ENCODE measurements at regions not wholly inside any gene's neighbourhood (a gene's known extent, or its start where the extent isn't known, plus 50 kb on each side); places are given as distances from the start of the nearest gene placed in this dataset.

DNA sequence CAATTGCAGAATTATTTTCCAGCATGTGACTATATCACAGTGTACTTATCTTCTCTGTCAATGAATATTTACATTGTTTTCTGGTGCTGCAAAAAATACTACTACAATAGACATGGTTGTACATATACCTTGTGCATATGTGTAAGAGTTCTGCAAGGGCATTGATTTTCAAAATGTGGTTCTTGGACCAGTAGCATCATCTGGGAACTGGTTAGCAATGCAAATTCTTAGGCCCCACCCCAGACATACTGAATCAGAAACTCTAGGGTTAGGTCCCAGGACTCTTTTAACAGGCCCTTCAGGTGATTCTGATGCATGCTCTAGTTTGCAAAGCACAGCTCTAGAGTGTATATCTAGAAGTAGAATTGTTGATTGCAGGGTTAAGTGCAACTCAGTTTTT is 292.3 kb downstream of the ZNF621 start:
- DNase-seq (ENCODE audit: low spot score): no peak

GRCh38 chr3:40821315-40821714 is 296.6 kb downstream of the ZNF621 start:
- DNase-seq (ENCODE audit: low spot score): no peak

DNA sequence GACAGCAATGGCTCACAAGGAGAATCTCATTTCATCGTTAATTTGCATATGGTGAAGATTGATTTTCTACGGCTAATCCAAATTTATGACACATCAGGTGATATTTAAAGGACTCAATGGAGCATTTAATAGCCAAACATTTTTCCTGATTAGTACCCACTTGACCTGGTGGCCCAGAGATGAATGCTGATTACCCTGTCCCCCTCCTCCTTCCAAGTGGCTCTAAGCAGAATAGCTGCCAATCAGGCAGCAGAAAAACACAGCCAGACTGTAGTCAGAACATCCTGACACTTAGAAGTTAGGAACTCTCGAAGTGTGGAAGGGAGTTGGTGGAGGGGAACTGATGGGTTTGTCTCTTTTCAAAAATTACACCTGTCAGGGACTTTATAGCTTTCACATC is 302.5 kb downstream of the ZNF621 start:
- no peak for DNase-seq (ENCODE audit: low spot score)

DNA sequence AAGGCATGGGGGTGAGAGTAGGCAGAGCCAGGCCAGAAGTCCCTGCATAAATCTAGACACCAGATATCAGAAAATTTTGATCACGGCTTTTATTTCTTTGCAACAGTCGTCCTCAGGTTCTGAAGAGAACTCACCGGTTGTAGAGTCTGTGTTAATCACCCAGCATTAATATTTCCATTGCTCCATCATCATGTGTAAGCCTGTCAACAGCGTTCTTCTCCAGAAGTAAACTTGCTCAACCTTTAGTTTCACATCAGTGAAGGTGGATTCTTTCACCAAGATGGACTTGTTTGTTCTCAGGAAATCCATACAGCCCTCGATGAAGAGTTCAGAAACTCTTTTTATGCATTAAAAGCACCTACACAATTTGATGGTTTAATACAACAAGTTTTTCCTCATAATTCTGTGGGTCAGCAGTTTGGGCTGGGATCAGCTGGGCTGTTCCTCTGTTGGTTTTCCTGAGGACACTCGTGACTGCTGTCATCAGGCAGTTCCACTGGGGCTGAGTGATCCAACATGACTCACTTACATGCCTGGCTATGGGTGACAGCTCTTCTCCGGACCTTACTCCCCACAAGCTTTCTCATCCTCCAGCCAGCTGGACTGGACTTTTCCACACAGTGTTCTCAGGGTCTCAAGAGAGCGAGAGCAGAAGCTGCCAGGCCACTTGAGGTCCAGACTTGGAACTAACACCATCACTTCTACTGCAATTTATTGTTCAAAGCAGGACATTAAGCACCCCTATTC is 303.4 kb downstream of the ZNF621 start:
- no peak for DNase-seq (ENCODE audit: low spot score)

DNA sequence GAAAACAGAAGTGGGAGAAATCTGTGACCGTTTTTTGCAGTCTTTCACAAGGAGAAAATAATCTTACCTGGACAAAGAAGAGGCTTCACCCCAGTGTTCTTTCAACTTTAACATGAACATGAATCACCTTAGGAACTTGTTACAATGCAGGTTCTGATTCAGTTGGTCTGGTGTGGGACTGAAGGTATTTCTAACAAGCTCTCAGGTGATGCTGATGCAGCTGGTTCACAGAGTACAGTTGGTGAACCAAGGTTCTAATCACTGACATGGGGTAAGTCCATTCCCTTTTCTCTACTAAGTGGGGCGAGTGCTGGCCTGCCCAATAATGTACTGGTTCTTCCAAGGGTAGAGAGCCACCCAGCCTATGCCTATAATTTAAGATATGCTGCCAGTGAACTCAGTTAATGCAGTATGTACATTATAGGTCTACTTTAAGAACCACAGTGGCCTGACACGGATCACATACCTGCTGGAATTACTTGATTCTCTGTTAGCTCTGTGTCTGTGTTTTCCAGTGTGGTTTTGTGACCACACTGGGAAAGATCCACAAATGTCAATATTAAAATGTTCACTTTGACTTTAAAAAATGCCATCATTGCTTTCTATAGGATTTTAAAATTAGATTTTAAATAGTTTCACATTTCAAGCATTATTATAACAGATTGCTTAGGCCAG is 304.1 kb downstream of the ZNF621 start:
- DNase-seq (ENCODE audit: low spot score): no peak

GRCh38 chr3:40829876-40830275 is 305.1 kb downstream of the ZNF621 start:
- DNase-seq (ENCODE audit: low spot score): no peak

DNA sequence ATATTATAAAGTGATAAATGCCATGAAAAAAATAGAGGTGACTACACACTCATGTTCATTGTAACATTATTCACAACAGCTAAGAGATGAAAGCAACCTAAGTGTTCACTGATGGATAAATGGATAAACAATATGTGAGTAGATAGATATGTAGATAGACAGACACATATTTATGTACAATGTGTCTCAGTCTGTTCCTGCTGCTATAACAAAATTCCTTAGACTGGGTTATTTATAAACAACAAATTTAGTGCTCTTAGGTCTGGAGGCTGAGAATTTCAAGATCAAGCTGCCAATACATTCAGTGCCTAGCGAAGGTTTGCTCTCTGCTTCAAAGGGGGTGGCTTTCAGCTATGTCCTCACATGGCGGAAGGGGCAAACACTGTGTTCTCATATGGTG is 312.5 kb downstream of the ZNF621 start:
- DNase-seq (ENCODE audit: low spot score): no peak

DNA sequence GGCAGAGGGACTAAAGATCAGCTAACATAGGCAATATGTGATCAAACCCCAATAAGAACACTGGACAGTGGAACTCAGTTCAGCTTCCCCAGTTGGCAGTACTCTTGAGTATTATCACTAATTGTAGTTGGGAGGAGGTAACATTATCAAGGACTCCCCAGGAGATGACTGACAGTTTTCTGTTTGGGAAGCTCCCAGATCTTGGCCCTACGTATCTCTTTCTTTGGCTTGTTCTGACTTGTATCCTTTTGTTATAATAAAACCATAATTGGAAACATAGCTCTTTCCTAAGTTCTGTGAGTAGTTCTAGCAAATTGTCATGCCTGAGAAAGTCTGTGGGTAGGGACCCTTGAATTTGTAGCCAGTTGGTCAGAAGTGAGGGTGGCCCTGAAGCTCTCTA is 316.4 kb downstream of the ZNF621 start:
- no peak for DNase-seq (ENCODE audit: low spot score)

GRCh38 chr3:40841570-40842109 is 316.9 kb downstream of the ZNF621 start:
- no peak for DNase-seq (ENCODE audit: low spot score)

GRCh38 chr3:40842714-40843113 is 318.0 kb downstream of the ZNF621 start:
- no peak for DNase-seq (ENCODE audit: low spot score)

DNA sequence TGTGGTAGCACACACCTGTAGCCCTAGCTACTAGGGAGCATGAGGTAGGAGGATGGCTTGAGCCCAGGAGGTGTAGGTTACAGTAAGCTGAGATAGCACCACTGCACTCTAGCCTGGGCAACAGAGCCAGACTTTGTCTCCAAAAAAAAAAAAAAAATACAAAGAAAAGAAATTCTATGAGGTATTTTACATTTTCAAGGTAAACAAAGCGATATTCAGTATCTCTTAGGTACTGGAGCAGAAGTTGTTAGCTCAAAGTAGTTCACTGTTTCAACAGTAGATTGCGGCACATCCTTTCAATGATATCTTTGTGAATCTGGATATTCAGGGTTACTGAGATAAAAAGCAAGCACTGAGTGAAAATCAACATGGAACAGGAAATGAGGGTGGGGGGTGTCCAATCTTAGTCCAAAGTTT is 318.5 kb downstream of the ZNF621 start:
- DNase-seq (ENCODE audit: low spot score): no peak

DNA sequence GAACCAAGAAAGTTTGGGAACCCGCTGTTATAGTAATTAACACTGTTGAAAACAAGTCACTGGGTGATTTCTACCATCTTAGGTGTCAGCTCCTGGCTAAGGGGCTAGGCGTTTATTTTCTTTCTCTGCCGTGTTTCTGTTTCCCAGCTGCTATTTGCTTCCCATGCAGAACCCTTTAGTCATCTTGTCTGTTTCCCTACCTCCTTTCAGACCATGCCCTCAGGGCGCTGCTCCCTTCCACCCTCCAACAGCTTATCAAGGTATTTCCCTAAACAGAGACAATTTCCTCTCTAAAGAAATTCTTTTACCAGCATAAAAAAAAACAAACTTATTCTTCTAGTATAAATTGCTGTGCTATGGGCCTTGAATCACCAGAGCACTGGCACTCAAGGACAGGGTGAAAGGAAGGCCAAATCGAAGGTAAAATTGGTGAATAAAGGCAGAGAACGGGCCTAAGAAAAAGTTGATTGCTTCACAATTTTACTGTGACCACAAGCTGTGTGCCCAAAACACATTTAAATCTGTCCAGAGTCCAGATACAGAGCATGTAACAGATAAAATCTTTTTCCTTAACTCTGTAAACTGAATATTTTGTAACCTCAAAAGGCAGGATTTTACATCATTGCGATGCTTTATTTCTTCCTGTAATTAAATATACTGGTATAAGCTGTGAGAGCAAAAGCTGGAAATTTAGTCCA is 319.2 kb downstream of the ZNF621 start:
- DNase-seq (ENCODE audit: low spot score): no peak

DNA sequence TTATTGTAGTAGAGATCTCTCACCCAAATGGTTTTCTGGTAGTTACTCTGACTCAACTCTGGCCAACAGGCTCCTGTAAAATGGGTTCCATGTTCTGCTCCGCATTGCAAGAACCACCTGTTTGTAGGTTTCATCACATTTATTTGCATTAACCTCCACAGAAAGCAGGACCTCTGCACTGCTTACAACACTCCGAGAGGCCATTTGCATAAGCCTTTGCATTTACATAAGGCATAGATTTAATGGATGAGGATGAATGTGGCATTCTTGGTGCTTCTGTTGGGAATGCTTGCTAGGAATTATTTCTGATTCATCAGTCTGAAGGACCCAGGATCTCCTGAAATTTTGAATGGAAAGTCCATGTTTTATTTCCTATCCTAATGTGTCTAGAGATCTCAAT is 320.1 kb downstream of the ZNF621 start:
- no peak for DNase-seq (ENCODE audit: low spot score)

GRCh38 chr3:40845447-40845846 is 320.7 kb downstream of the ZNF621 start:
- no peak for DNase-seq (ENCODE audit: low spot score)

GRCh38 chr3:40845916-40846315 is 321.2 kb downstream of the ZNF621 start:
- no peak for DNase-seq (ENCODE audit: low spot score)

GRCh38 chr3:40846451-40846850 is 321.7 kb downstream of the ZNF621 start:
- DNase-seq (ENCODE audit: low spot score): no peak

DNA sequence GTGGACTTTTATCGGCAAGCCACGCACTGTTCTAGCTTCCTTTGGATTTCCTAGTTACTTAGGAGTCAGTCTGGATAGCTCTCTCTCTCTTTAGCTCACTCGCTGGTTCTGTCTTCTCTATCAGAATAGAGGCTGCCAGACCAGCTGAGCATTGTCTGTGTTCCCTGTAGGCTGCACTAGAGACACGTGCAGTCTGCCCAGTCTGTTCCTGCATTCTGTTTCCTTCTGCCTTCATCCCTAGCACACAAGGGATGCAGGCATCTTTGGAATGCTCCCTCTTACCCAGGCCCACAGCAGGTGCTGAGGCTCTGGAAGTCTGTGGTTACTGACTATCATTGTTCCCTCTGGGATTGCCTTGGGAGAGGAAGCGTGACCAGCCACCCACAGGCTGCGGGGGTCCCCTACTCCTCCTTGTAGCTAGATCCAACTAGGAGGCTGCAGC is 322.8 kb downstream of the ZNF621 start:
- no peak for DNase-seq (ENCODE audit: low spot score)

GRCh38 chr3:40848421-40848820 is 323.7 kb downstream of the ZNF621 start:
- DNase-seq (ENCODE audit: low spot score): no peak

- DNase-seq (ENCODE audit: low spot score): no peak
These were observed 326.1 kb downstream of the ZNF621 start for GRCh38 chr3:40850861-40851260.

DNA sequence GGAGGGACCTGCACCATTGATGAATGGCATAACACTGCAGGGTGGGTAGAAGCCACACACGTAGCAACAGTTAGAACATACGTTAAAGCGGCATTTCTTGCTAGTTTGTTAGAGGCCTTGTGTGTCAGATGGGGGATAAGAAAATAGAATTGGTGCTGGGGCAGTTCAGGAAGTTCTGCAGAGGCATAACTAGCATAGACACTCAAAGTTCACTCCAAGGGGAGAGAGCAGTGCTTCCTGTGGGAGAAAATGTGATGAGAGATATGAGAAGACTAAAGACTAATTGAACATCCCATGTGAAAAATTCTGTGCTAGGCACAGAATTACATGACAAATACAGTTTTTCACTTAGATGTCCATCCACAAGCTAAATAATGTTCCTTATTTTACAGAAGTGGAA is 327.1 kb downstream of the ZNF621 start:
- DNase-seq (ENCODE audit: low spot score): no peak

- no peak for DNase-seq (ENCODE audit: low spot score)
These were observed 328.0 kb downstream of the ZNF621 start for GRCh38 chr3:40852712-40853111.

- DNase-seq (ENCODE audit: low spot score): no peak
These were observed 328.7 kb downstream of the ZNF621 start for GRCh38 chr3:40853474-40853873.

GRCh38 chr3:40855871-40856270 is 331.1 kb downstream of the ZNF621 start:
- no peak for DNase-seq (ENCODE audit: low spot score)
